Endothelial cell of umbilical vein (primary cell): ENCODE measurements at regions not wholly inside any gene's neighbourhood (a gene's known extent, or its start where the extent isn't known, plus 50 kb on each side); places are given as distances from the start of the nearest gene placed in this dataset.

ENCODE experiments used
- EZH2 ChIP-seq: IDR thresholded peaks from 2 replicates; pipeline ENCODE4 v1.6.1; 2012; ENCODE audit warnings: borderline replicate concordance, low read depth, mild to moderate bottlenecking, moderate library complexity, low read length, inconsistent platforms; ENCODE audit not compliant: severe bottlenecking
- MAX ChIP-seq: IDR thresholded peaks from 2 replicates; pipeline ENCODE4 v1.6.1; 2011; ENCODE audit not compliant: insufficient read depth, insufficient read length
- POLR2A ChIP-seq: IDR thresholded peaks from 2 replicates; pipeline ENCODE4 v1.6.1; 2012; ENCODE audit warnings: low read depth, mild to moderate bottlenecking, control low read depth, low read length
- POLR2AphosphoS5 ChIP-seq: IDR thresholded peaks from 2 replicates; pipeline ENCODE4 v1.6.1; 2012; ENCODE audit warnings: low read depth, mild to moderate bottlenecking, control low read depth, low read length, moderate library complexity; ENCODE audit not compliant: insufficient read depth
- TF ChIP-seq, protein P1 (sequence below), 2 donors: IDR thresholded peaks; 1 replicate in 1 of 2; 2 replicates in 1 of 2; pipeline ENCODE4 v1.5.1; 2011; ENCODE audit warnings: low read length in 2 of 2, mild to moderate bottlenecking in 2 of 2, moderate library complexity in 2 of 2, control low read depth in 1 of 2, inconsistent platforms in 1 of 2, low read depth in 1 of 2; ENCODE audit not compliant: insufficient read depth in 1 of 2; ENCODE audit errors: extremely low read depth in 1 of 2

DNA sequence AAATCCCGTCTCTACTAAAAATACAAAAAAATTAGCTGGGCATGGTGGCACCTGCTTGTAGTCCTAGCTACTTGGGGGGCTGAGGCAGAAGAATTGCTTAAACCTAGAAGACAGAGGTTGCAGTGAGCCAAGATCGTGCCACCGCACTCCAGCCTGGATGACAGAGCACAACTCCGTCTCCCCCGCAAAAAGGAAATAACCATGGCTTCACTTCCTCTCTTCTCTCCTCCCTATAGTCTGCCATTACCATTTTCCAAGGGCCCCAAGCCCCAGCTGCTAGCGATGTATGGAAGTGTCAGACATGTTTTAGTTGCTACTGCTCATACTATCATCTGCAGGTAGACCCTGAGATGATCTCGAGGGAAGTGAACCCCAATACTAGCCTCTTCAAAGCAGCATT is 177.3 kb upstream of the FAM9B start:
- TF ChIP-seq, protein P1, sequence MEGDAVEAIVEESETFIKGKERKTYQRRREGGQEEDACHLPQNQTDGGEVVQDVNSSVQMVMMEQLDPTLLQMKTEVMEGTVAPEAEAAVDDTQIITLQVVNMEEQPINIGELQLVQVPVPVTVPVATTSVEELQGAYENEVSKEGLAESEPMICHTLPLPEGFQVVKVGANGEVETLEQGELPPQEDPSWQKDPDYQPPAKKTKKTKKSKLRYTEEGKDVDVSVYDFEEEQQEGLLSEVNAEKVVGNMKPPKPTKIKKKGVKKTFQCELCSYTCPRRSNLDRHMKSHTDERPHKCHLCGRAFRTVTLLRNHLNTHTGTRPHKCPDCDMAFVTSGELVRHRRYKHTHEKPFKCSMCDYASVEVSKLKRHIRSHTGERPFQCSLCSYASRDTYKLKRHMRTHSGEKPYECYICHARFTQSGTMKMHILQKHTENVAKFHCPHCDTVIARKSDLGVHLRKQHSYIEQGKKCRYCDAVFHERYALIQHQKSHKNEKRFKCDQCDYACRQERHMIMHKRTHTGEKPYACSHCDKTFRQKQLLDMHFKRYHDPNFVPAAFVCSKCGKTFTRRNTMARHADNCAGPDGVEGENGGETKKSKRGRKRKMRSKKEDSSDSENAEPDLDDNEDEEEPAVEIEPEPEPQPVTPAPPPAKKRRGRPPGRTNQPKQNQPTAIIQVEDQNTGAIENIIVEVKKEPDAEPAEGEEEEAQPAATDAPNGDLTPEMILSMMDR (IDR thresholded peaks at IDR 0.05; ENCODE audit: extremely low read depth in 1 of 2, insufficient read depth in 1 of 2, low read depth in 1 of 2, low read length in 2 of 2), result no peak
- no peak for TF ChIP-seq MAX
- TF ChIP-seq POLR2A, result no peak
- TF ChIP-seq POLR2AphosphoS5, result no peak
- TF ChIP-seq EZH2, result no peak
